GM23338 (cell line): ENCODE measurements at regions not wholly inside any gene's neighbourhood (a gene's known extent, or its start where the extent isn't known, plus 50 kb on each side); places are given as distances from the start of the nearest gene placed in this dataset.

ENCODE experiments used
- CREB1 ChIP-seq: fragments of 250-450 bp; sonication (Bioruptor Pico); IDR thresholded peaks from 2 replicates; pipeline ENCODE4 v1.5.0; 2020; ENCODE audit warnings: low read depth, mild to moderate bottlenecking, moderate library complexity
- EZH2 ChIP-seq: fragments of 200-600 bp; sonication (generic); IDR thresholded peaks from one replicate; pipeline ENCODE4 v1.8.0; 2017; ENCODE audit warnings: antibody characterized with exemption, mild to moderate bottlenecking, low read depth; ENCODE audit not compliant: unreplicated experiment
- EZH2phosphoT487 ChIP-seq: fragments of 200-600 bp; sonication (generic); IDR thresholded peaks from one replicate; pipeline ENCODE4 v1.8.1; 2018; ENCODE audit warnings: antibody characterized with exemption; ENCODE audit not compliant: unreplicated experiment
- TF ChIP-seq, protein P1 (sequence below): IDR thresholded peaks from one replicate; pipeline ENCODE4 v1.6.1; 2018; ENCODE audit warnings: antibody characterized with exemption; ENCODE audit not compliant: unreplicated experiment
- TF ChIP-seq, protein P2 (sequence below), 2 experiments: fragments of 200-600 bp in 1 of 2; sonication (generic) in 1 of 2; conservative IDR thresholded peaks; 2 replicates each; pipeline versions ENCODE4 v1.5.1 to v1.6.1; 2016 to 2017; ENCODE audit warnings: antibody characterized with exemption in 2 of 2, low read depth in 2 of 2, mild to moderate bottlenecking in 2 of 2, moderate library complexity in 1 of 2

GRCh38 chr13:99665711-99666110 is 164.4 kb downstream of the TM9SF2 start:
- TF ChIP-seq, protein P1, sequence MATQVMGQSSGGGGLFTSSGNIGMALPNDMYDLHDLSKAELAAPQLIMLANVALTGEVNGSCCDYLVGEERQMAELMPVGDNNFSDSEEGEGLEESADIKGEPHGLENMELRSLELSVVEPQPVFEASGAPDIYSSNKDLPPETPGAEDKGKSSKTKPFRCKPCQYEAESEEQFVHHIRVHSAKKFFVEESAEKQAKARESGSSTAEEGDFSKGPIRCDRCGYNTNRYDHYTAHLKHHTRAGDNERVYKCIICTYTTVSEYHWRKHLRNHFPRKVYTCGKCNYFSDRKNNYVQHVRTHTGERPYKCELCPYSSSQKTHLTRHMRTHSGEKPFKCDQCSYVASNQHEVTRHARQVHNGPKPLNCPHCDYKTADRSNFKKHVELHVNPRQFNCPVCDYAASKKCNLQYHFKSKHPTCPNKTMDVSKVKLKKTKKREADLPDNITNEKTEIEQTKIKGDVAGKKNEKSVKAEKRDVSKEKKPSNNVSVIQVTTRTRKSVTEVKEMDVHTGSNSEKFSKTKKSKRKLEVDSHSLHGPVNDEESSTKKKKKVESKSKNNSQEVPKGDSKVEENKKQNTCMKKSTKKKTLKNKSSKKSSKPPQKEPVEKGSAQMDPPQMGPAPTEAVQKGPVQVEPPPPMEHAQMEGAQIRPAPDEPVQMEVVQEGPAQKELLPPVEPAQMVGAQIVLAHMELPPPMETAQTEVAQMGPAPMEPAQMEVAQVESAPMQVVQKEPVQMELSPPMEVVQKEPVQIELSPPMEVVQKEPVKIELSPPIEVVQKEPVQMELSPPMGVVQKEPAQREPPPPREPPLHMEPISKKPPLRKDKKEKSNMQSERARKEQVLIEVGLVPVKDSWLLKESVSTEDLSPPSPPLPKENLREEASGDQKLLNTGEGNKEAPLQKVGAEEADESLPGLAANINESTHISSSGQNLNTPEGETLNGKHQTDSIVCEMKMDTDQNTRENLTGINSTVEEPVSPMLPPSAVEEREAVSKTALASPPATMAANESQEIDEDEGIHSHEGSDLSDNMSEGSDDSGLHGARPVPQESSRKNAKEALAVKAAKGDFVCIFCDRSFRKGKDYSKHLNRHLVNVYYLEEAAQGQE: no peak
- TF ChIP-seq EZH2: no peak
- TF ChIP-seq, protein P2, sequence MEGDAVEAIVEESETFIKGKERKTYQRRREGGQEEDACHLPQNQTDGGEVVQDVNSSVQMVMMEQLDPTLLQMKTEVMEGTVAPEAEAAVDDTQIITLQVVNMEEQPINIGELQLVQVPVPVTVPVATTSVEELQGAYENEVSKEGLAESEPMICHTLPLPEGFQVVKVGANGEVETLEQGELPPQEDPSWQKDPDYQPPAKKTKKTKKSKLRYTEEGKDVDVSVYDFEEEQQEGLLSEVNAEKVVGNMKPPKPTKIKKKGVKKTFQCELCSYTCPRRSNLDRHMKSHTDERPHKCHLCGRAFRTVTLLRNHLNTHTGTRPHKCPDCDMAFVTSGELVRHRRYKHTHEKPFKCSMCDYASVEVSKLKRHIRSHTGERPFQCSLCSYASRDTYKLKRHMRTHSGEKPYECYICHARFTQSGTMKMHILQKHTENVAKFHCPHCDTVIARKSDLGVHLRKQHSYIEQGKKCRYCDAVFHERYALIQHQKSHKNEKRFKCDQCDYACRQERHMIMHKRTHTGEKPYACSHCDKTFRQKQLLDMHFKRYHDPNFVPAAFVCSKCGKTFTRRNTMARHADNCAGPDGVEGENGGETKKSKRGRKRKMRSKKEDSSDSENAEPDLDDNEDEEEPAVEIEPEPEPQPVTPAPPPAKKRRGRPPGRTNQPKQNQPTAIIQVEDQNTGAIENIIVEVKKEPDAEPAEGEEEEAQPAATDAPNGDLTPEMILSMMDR (conservative IDR thresholded peaks at IDR 0.05; ENCODE audit: low read depth in 2 of 2): no peak
- TF ChIP-seq EZH2phosphoT487: no peak
- no peak for TF ChIP-seq CREB1 (CRISPR knock-in tag)
